ENCODE measurements at regions not wholly inside any gene's neighbourhood (a gene's known extent, or its start where the extent isn't known, plus 50 kb on each side); places are given as distances from the start of the nearest gene placed in this dataset.

DNA sequence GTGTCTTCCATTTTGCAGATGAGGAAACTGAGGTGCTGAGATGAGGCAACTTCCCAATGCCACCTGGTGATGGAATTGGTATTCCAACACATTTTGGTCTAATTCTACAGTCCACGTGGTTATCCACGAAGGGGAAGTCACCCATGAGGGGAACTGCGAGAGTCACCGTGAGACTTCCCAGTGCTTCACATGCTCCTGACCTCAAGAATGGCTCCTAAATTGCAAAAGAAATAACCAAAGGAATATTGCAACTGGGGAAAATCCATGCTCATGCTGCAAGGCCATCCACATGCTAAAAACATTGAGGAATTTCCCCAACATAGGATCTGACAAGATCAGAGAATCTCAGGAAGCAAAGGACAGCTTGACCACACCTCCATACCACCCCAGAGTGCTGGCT lies 153.9 kb downstream of the HS3ST3B1 start:
- TF ChIP-seq, protein P1, sequence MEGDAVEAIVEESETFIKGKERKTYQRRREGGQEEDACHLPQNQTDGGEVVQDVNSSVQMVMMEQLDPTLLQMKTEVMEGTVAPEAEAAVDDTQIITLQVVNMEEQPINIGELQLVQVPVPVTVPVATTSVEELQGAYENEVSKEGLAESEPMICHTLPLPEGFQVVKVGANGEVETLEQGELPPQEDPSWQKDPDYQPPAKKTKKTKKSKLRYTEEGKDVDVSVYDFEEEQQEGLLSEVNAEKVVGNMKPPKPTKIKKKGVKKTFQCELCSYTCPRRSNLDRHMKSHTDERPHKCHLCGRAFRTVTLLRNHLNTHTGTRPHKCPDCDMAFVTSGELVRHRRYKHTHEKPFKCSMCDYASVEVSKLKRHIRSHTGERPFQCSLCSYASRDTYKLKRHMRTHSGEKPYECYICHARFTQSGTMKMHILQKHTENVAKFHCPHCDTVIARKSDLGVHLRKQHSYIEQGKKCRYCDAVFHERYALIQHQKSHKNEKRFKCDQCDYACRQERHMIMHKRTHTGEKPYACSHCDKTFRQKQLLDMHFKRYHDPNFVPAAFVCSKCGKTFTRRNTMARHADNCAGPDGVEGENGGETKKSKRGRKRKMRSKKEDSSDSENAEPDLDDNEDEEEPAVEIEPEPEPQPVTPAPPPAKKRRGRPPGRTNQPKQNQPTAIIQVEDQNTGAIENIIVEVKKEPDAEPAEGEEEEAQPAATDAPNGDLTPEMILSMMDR (IDR thresholded peaks at IDR 0.05; ENCODE audit: low read depth, low read length): no peak
- no peak overlapping the region for H3K4me3 ChIP-seq (ENCODE audit: low read depth, low read length)

DNA sequence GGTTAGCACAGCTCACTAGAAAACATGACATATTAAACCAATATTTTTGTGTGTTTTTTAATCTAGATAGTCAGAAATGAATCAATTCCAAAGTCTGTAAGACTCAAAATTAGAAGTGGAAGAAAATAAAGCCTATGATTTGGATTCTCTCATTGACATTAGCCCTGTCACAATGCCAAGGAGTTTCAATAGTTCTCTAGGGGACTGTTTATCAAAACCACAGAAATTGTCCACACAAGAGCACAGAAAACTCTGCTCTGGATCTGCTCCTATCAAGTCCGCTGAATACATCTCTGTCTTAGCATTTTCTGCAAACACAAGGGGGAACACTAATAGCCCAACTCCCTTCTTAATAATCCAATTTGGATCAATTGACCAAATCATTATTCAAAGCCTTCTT lies 152.0 kb downstream of the HS3ST3B1 start:
- no peak overlapping the region for H3K4me3 ChIP-seq (ENCODE audit: low read depth, low read length)
- TF ChIP-seq, protein P1 (IDR thresholded peaks at IDR 0.05; ENCODE audit: low read depth, low read length): no peak

DNA sequence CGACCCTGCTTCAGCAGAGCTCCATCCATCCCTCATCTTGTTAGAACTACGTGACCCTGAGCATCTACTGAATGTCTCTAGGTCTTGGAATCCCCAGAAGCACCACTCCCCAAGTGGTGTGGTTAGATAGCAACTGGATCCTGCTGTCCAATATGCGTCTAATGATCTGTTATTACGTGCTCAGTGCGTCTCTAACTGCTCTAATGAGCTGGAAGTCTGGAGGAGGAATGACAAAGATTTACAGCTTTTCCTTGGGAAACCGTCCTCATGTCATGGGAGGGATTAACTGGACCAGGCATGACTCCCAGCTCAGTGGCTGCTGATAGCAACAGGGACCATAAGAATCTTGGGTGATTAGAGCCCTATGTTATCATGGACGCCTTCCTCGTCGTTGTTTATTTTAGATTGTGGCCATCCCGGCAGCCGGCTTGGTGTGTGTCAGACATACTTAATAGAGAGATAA lies 150.9 kb downstream of the HS3ST3B1 start:
- TF ChIP-seq, protein P1 (IDR thresholded peaks at IDR 0.05; ENCODE audit: low read depth, low read length): no peak
- no peak overlapping the region for H3K4me3 ChIP-seq (ENCODE audit: low read depth, low read length)

DNA sequence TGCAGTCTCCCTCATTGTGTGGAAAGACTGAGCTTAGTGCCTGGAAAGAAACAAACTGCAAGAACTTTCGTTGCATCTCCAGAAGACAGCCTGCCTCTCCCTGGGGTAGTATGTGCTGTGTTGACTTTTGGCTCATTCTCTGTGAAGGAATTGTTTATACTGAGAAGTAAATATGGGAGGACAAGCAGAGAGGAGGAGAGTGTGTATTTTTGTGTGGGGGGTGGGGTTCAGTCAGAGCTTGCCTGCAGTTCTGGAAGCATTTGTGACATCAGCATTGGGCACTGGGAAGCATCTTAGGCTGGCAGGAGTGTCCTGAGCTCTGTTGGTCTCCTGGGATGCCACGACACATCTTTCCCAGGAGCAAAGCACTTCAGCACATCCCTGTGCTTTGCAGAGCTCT lies 147.9 kb downstream of the HS3ST3B1 start:
- TF ChIP-seq, protein P1 (IDR thresholded peaks at IDR 0.05; ENCODE audit: low read depth, low read length): no peak
- no peak overlapping the region for H3K4me3 ChIP-seq (ENCODE audit: low read depth, low read length)

DNA sequence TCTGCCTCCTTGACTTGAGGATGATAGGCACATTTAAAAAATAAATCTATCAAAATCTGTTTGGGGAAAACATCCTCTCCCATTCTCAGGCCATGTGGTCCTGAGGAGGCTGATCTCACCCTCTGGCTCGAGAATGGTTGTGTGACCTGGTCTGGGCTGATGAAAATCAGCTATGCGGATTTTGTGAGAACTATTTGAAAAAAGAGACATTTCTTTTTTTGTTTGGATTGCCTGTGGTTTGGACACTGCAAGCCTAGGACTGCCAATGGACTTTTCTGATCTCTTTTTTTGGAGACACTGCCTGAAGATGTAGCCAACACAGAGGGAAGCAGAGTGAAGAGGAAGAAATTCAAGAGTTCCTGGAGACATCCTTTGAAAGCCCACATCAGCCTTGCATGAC lies 145.9 kb downstream of the HS3ST3B1 start:
- no peak overlapping the region for H3K4me3 ChIP-seq (ENCODE audit: low read depth, low read length)
- TF ChIP-seq, protein P1 (IDR thresholded peaks at IDR 0.05; ENCODE audit: low read depth, low read length): no peak

DNA sequence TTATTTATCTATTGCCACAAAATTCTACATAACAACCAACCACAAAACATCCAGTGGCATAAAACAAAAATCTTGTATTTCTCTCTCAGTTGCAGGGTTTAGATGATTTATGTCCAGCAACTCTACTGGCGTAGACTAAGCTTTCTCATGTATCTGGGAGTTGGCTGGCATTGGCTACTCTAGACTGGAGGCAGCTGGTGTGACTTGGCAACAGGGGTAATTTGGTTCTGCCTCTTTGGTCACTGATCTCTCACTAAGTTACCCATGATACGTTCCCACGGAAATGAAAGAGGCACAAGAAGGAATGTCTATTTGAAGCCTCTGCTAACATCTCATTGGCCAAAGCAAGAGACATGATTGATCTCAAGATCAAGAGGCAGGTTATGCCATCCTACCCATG lies 144.0 kb downstream of the HS3ST3B1 start:
- no peak overlapping the region for H3K4me3 ChIP-seq (ENCODE audit: low read depth, low read length)
- TF ChIP-seq, protein P1 (IDR thresholded peaks at IDR 0.05; ENCODE audit: low read depth, low read length): no peak

DNA sequence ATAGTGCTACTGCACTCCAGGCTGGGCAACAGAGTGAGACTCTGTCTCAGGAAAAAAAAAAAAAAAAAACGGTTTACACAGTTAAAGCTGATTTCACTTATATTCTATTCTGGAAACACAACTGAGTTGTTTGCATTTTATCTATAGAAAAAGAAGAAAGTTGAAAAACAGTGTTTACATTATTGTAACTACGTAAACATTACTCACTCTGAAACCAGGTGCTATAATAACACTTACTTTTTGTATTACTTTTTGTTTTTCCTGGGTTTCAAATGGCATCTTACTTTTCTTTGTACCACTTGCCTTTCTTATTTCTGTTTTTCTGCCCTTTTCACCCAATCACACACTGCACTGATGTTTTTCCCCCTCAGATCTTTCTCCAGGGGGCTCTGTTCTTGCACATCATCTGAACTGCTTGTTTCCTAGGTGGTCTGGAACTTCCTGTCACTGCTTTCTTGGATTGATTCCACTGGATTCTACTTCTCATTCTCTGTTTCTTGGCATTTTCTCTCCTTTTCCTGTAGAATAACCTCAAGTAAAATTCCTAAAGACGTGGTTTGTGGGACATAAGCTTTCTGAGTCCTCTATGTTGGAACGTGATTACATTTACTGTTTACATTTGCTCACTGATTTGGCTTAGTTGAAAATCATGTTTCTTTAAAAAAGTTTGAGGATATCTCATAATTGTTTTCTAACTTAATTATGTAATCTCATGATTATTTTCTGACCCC lies 142.1 kb downstream of the HS3ST3B1 start:
- no peak overlapping the region for H3K4me3 ChIP-seq (ENCODE audit: low read depth, low read length)
- TF ChIP-seq, protein P1 (IDR thresholded peaks at IDR 0.05; ENCODE audit: low read depth, low read length): no peak
